CD4-positive, CD25-positive, alpha-beta regulatory T cell (primary cell): ENCODE measurements at regions not wholly inside any gene's neighbourhood (a gene's known extent, or its start where the extent isn't known, plus 50 kb on each side); places are given as distances from the start of the nearest gene placed in this dataset.

Experiments
- ATAC-seq, 2 donors: fragments of 150-1000 bp; cut with Tn5 transposase; one replicate each; pipeline ENCODE4 v1.10.0; 2021; ENCODE audit warnings: low read depth in 2 of 2, moderate number of reproducible peaks in 2 of 2, moderate library complexity in 1 of 2
- DNase-seq, 3 donors: peaks; one replicate each; pipeline versions ENCODE4 v3.0.0 to v3.0.0-alpha.2; 2012 to 2022; ENCODE audit warnings: mixed read lengths in 1 of 3
- H3K27ac ChIP-seq: one replicate; pipeline ENCODE4 v1.7.0; 2013; ENCODE audit warnings: mild to moderate bottlenecking, low read length; ENCODE audit not compliant: insufficient read depth, poor library complexity, severe bottlenecking
- H3K27me3 ChIP-seq: one replicate; pipeline ENCODE4 v1.7.0; 2013; ENCODE audit warnings: low read length; ENCODE audit not compliant: control insufficient read depth, insufficient read depth
- H3K36me3 ChIP-seq: one replicate; pipeline ENCODE4 v1.7.0; 2013; ENCODE audit warnings: mild to moderate bottlenecking, low read length, moderate library complexity; ENCODE audit not compliant: control insufficient read depth, insufficient read depth
- H3K4me1 ChIP-seq: 2 replicates; pipeline ENCODE4 v1.7.0; 2013; ENCODE audit warnings: mild to moderate bottlenecking, low read length; ENCODE audit not compliant: insufficient read depth, control insufficient read depth, poor library complexity, severe bottlenecking
- H3K4me3 ChIP-seq: one replicate; pipeline ENCODE4 v1.7.0; 2013; ENCODE audit warnings: low read depth, mild to moderate bottlenecking, low read length, moderate library complexity
- H3K9me3 ChIP-seq, 2 experiments: 1 replicate in 1 of 2; 2 replicates in 1 of 2; pipeline ENCODE4 v1.7.0; 2013; ENCODE audit warnings: low read length in 2 of 2, mild to moderate bottlenecking in 1 of 2, moderate library complexity in 1 of 2; ENCODE audit not compliant: control insufficient read depth in 2 of 2
- H3K27ac Mint-ChIP-seq, 3 donors: one replicate each; pipeline ENCODE4 v1.8.0; 2020 to 2022; ENCODE audit warnings: mild to moderate bottlenecking in 3 of 3, mixed read lengths in 3 of 3, moderate library complexity in 2 of 3
- H3K27me3 Mint-ChIP-seq: one replicate; pipeline ENCODE4 v1.8.0; 2022; ENCODE audit warnings: mild to moderate bottlenecking, mixed read lengths
- H3K36me3 Mint-ChIP-seq: one replicate; pipeline ENCODE4 v1.8.0; 2020; ENCODE audit warnings: mixed read lengths
- H3K4me1 Mint-ChIP-seq, 4 donors: one replicate each; pipeline ENCODE4 v1.8.0; 2020 to 2022; ENCODE audit warnings: mixed read lengths in 4 of 4, mild to moderate bottlenecking in 1 of 4
- H3K4me3 Mint-ChIP-seq, 4 donors: one replicate each; pipeline ENCODE4 v1.8.0; 2020 to 2022; ENCODE audit warnings: mild to moderate bottlenecking in 4 of 4, mixed read lengths in 4 of 4, moderate library complexity in 3 of 4
- H3K9me3 Mint-ChIP-seq, 7 donors: one replicate each; pipeline ENCODE4 v1.8.0; 2020 to 2022; ENCODE audit warnings: mixed read lengths in 7 of 7, mild to moderate bottlenecking in 3 of 7, moderate library complexity in 2 of 7

DNA sequence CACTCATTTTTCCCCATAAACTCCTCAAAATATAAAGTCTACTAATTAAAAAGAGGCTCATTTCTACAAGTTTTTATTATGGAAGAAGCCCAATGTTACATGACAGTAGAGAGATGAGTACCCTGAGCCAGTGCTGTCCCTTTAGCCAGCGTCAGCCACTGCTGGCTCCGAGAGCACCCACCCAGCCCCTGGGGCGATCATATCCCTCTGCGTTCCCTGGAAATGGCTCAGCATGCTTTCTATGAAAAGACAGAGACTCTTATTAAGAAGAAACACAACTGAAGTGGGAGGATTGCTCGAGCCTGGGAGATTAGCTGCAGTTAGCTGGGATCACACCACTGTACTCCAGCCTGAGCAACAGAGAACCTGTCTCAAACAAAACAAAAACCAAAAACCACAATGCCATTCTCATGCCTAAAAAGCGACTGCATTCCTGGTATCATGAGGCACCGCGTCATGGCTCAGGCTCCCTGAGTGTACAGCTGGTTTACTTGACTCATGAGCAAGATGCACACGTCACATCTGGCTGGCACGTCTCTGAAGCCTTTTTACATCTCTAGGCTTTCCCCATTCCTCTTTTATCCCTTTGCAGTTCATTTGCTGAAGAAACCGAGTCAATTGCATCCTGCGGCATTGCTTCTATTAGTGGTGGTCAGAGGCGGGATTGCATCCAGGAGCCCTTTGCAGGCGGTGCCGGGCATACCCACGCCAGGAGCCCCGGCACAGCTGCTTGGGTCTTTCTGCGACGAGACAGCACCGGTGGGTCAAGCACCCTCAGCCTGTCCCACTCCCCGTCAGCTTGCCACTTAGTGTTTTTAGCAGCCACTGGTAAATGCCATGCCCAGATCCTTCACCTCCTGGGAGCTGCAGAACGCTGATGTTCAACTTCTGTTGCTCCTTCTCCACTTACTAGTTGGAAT is 119.9 kb downstream of the CTTN start:
- no peaks in the 10 kb centered on the region for H3K36me3 Mint-ChIP-seq
- no peak for DNase-seq
- no peaks in the 10 kb centered on the region for H3K27me3 ChIP-seq
- no peaks in the 10 kb centered on the region for H3K4me1 ChIP-seq
- H3K4me3 ChIP-seq = no peak overlapping the region
- H3K9me3 ChIP-seq = peaks cover 2 to 5% of the 10 kb centered on the region in 2 experiments
- H3K27me3 Mint-ChIP-seq = peaks cover 29% of the 10 kb centered on the region
- ATAC-seq = no peak
- H3K27ac Mint-ChIP-seq = no peak overlapping the region
- H3K36me3 ChIP-seq = no peaks in the 10 kb centered on the region
- no peaks in the 10 kb centered on the region for H3K4me1 Mint-ChIP-seq
- H3K27ac ChIP-seq = no peak overlapping the region
- no peak overlapping the region for H3K4me3 Mint-ChIP-seq
- peaks cover 0 to 9% (median 1%) of the 10 kb centered on the region in 7 donors for H3K9me3 Mint-ChIP-seq

DNA sequence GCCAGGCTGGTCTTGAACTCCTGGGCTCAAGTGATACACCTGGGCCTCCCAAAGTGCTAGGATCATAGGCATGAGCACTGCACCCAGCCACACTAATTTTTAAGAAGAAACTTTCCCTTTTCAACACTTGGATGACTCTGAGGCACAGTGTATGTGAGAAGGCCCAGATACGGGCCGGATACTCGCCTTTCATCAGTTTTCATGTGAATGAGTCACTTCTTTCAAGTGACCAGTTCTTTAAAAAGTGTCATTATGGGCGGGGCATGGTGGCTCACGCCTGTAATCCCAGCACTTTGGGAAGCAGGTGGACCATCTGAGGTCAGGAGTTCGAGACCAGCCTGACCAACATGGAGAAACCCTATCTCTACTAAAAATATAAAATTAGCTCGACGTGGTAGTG is 120.8 kb downstream of the CTTN start:
- no peaks in the 10 kb centered on the region for H3K27me3 ChIP-seq
- Mint-ChIP-seq H3K27me3 (peaks cover 29% of the 10 kb centered on the region), H3K4me3 (no peak overlapping the region), H3K27ac (no peak overlapping the region), H3K9me3 (peaks cover 0 to 4% (median 0%) of the 10 kb centered on the region in 7 donors), H3K4me1 (no peaks in the 10 kb centered on the region), H3K36me3 (no peaks in the 10 kb centered on the region)
- no peaks in the 10 kb centered on the region for H3K9me3 ChIP-seq
- H3K27ac ChIP-seq = no peak overlapping the region
- no peaks in the 10 kb centered on the region for H3K36me3 ChIP-seq
- H3K4me3 ChIP-seq = no peak overlapping the region
- H3K4me1 ChIP-seq = no peaks in the 10 kb centered on the region
- DNase-seq = no peak
- no peak for ATAC-seq

DNA sequence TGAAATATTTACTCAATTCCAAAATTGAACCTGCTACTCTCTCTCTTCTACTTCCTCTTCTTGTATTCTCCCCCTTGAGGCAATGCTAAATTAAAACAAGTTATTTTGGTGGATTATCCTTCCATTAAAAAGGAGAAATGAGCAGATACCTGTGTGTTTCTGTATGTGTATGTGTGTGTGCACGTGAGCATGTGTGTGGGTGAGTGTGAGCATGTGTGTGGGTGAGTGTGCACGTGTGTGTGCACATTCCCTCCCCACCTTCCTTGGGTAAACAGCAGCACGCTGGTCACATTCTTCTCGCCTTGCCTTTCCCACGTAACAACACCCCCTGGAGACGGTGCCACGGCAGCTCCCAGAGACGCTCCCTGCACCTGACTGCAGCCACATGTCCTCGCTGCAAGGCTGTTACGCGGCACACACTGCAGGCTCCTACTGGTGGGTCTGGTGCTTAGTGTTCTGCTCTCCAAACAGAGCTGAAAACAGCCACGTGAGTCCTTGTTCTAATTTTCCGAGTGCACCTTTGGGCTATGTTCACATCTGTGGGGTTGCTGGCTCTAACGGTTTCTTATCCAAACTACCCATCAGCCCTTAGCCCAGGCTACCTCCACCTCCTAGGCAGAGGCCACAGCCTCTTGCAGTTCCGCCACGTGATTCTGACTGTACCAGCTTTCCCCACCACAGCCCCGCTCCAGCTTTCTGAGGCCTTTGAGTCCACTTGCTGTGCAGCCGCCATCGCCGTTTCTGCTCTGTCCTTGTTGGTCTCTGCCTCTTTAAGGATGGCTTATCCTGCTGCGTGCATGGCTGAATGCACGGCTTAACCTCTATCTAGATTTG is 123.4 kb downstream of the CTTN start:
- ATAC-seq (no peak), DNase-seq (no peak)
- Mint-ChIP-seq H3K27ac (no peak overlapping the region), H3K4me3 (no peak overlapping the region), H3K4me1 (no peaks in the 10 kb centered on the region), H3K9me3 (no peaks in the 10 kb centered on the region), H3K36me3 (no peaks in the 10 kb centered on the region), H3K27me3 (peaks cover 23% of the 10 kb centered on the region)
- Histone ChIP-seq H3K4me1 (no peaks in the 10 kb centered on the region), H3K27ac (no peak overlapping the region), H3K36me3 (no peaks in the 10 kb centered on the region), H3K4me3 (no peak overlapping the region), H3K27me3 (no peaks in the 10 kb centered on the region), H3K9me3 (no peaks in the 10 kb centered on the region)

DNA sequence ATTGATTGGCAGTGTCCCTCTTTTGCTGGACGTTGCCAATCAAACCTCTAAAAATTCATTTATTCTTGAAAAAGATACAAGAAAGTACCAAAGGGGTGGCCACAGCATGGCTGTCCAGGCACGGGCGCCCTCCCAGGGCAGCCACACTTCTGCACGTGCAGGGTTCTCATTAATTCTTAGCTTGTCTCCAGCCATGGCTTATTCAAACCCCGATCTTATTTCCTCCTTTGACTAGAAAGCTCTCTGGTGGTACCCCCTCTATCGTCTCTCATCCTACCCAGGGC is 123.9 kb downstream of the CTTN start:
- H3K4me1 ChIP-seq = no peaks in the 10 kb centered on the region
- Mint-ChIP-seq H3K4me3 (no peak overlapping the region), H3K9me3 (no peaks in the 10 kb centered on the region), H3K27me3 (peaks cover 23% of the 10 kb centered on the region), H3K27ac (no peak overlapping the region), H3K4me1 (no peaks in the 10 kb centered on the region), H3K36me3 (no peaks in the 10 kb centered on the region)
- DNase-seq (no peak), ATAC-seq (no peak)
- H3K4me3 ChIP-seq = no peak overlapping the region
- no peak overlapping the region for H3K27ac ChIP-seq
- no peaks in the 10 kb centered on the region for H3K27me3 ChIP-seq
- no peaks in the 10 kb centered on the region for H3K9me3 ChIP-seq
- no peaks in the 10 kb centered on the region for H3K36me3 ChIP-seq

DNA sequence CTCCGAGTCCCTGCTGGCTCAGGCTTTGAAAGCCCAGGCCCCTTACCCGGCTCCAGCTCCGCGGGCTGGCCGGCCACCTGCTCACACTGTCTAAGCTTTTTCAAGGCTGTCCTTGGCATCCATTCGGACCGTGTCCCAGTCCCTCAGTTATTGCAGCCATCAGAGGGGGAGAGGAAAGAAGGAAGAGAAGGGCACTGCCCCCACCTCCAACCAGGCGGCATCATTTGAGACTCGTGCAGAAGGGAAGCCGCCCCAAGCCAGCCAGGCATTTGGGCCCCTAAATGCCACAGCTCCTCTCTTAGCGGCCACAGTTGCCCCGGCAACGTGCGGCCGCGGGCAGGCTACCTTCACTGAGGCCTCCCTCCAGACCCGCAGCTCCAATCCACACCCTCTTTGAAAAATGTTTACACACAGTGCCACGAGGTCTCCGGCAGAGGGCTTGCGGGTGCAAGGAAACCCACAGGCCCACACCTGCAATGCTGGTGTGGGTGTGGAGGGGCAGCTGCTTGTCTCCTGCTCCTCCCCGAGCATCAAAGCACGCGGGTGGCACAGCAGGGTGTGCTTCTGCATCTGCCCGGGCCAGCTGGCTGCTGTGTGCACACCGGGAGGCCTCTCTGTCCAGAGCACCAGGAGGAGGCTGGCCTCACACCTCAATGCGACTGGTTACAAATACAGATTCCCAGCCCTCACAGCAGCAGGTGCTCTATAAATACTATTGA is 124.4 kb downstream of the CTTN start:
- H3K36me3 Mint-ChIP-seq = no peaks in the 10 kb centered on the region
- peaks cover 23% of the 10 kb centered on the region for H3K27me3 Mint-ChIP-seq
- Histone ChIP-seq H3K4me3 (no peak overlapping the region), H3K9me3 (no peaks in the 10 kb centered on the region), H3K36me3 (no peaks in the 10 kb centered on the region), H3K27me3 (no peaks in the 10 kb centered on the region), H3K27ac (no peak overlapping the region), H3K4me1 (no peaks in the 10 kb centered on the region)
- no peaks in the 10 kb centered on the region for H3K4me1 Mint-ChIP-seq
- no peak for DNase-seq
- H3K4me3 Mint-ChIP-seq = no peak overlapping the region
- ATAC-seq = no peak
- no peak overlapping the region for H3K27ac Mint-ChIP-seq
- no peaks in the 10 kb centered on the region for H3K9me3 Mint-ChIP-seq

DNA sequence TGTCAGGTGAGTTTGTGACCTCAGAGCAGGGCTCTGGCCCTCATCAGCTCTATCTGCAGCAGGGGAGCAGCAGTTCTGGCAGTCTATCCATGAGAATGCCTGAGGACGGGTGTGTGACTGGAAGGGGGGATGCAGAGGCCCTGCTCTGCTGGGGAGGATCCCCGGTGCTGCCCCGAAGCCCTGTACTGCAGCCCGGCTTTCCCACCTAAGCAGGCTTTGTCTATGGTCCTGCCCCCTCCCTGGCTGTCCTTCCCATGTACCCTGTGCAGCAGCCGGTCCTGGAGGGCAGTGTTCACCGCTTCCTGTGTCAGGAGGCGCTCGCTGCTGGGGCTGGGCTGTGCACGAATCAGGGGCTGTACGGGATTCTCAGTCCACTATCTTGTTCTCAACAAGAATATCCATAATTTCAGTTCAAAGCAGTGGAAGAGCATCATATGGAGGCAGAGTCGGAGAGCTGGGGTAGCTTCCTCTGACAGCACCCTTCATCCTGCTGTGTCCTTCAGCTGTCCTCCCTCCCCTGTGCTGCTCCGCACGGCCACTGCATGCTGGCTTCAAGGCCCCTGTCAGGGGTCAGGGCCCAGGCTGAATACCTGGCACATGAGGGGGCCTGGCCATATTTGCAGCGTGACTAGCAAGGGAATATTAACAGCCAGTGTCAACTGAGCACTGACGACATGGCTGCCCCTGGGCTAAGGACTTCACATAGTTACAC is 125.2 kb downstream of the CTTN start:
- ATAC-seq (no peak), DNase-seq (no peak)
- Histone ChIP-seq H3K4me1 (no peaks in the 10 kb centered on the region), H3K9me3 (no peaks in the 10 kb centered on the region), H3K27me3 (no peaks in the 10 kb centered on the region), H3K36me3 (no peaks in the 10 kb centered on the region), H3K27ac (no peak overlapping the region), H3K4me3 (no peak overlapping the region)
- H3K4me3 Mint-ChIP-seq = peak overlapping the region in 1 of 4 donors; percentile 28
- no peaks in the 10 kb centered on the region for H3K9me3 Mint-ChIP-seq
- peaks cover 17% of the 10 kb centered on the region for H3K27me3 Mint-ChIP-seq
- no peaks in the 10 kb centered on the region for H3K36me3 Mint-ChIP-seq
- no peaks in the 10 kb centered on the region for H3K4me1 Mint-ChIP-seq
- no peak overlapping the region for H3K27ac Mint-ChIP-seq

DNA sequence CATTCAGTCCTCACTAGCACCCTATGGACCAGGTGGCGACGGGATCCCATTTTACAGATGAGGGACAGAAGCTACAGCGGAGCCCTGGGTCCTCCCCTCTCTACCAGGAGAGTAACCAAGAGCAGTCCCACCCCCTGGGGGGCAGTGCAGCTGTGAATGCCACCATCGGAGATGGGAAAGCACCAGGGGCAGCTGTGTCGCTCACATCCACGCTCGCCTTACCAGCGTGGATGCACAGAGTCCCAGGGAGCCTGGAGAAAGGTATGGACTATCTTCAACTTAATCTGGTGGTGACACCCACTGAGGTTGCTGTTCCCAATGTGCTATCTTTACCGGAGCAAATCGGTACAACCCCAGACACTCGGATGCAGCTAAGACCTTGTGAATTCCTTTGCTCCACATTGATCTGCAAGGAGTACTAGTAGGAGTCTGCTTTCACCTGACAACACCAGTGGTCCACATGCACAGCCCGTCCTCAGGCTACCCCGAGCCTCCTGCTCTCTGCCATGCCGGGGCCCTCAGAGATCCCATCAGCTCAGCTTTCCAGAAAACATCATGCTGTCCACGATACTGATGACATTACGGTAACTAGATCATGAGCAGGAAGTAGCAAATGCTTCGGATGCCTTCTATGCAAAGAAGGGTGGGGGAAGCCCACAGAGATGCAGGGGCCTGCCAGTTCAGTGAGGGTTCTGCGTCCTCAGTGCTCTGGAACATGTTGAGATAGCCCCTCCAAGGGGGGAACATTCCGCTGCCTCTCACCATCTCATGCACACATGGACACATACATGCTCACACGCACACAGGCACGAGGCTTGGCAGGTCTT is 126.0 kb downstream of the CTTN start:
- Histone ChIP-seq H3K4me1 (no peaks in the 10 kb centered on the region), H3K9me3 (no peaks in the 10 kb centered on the region), H3K4me3 (no peak overlapping the region), H3K27me3 (no peaks in the 10 kb centered on the region), H3K36me3 (no peaks in the 10 kb centered on the region), H3K27ac (no peak overlapping the region)
- Mint-ChIP-seq H3K9me3 (no peaks in the 10 kb centered on the region), H3K36me3 (no peaks in the 10 kb centered on the region), H3K27ac (no peak overlapping the region), H3K4me1 (no peaks in the 10 kb centered on the region), H3K4me3 (no peak overlapping the region), H3K27me3 (peaks cover 16% of the 10 kb centered on the region)
- ATAC-seq (no peak), DNase-seq (no peak)
